ENCODE measurements at regions not wholly inside any gene's neighbourhood (a gene's known extent, or its start where the extent isn't known, plus 50 kb on each side); places are given as distances from the start of the nearest gene placed in this dataset.
A peak's percentile ranks its signal among the peaks of the same experiment; 100 is the strongest.
"Not testable (repeated sequence)": the region's sequence is repeated elsewhere in the genome, so short reads cannot be mapped to it uniquely, and the experiment has no call there.

- no peak for DNase-seq
These were observed 628.0 kb downstream of the TMEM114 start for GRCh38 chr16:7962091-7962879.

DNA sequence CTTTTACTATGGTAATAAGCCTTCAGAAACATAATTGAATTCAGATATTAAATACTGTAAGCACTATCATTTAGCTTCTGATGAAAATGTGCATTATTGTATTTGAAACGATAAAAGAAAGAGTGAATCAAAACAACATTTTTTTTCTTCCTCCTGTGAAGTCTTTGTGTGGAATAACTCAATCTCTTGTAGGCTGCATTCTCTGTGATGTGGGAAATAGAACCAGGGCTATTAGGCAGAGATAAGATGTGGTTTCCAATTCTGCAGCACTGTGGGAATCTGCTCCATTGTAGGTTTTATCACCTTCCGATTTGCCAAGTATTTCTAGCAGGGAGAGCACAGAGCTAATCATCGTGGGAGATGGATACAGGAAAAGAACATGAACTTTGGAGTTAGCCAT, 624.5 kb downstream of the RBFOX1 start:
- no peak for DNase-seq

GRCh38 chr16:7953360-7953759, 620.7 kb downstream of the RBFOX1 start:
- DNase-seq = no peak

GRCh38 chr16:7946142-7946541, 613.5 kb downstream of the RBFOX1 start:
- DNase-seq = no peak

- DNase-seq = peak; percentile 33
These were observed 605.5 kb downstream of the RBFOX1 start for GRCh38 chr16:7938175-7938574.

- DNase-seq = no peak
These were observed 588.7 kb downstream of the RBFOX1 start for GRCh38 chr16:7921345-7921744.

DNA sequence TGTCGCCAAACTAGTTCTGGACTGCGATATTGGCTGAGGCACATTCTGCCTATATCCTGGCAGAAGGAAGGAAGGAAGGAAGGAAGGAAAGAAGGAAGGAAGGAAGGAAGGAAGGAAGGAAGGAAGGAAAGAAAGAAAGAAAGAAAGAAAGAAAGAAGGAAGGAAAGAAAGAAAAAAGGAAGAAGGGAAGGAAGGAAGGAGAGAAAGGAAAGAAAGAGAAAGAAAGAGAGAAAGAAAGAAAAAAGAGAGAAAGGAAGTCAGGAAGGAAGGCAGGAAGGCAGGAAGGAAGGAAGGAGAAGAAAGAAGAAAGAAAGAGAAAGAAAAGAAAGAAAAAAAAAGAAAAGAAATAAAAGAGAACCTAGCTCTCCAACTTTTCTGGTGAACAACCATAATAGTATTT, 587.1 kb downstream of the RBFOX1 start:
- no peak for DNase-seq

- no peak for DNase-seq
These were observed 582.1 kb downstream of the RBFOX1 start for GRCh38 chr16:7914748-7915147.

DNA sequence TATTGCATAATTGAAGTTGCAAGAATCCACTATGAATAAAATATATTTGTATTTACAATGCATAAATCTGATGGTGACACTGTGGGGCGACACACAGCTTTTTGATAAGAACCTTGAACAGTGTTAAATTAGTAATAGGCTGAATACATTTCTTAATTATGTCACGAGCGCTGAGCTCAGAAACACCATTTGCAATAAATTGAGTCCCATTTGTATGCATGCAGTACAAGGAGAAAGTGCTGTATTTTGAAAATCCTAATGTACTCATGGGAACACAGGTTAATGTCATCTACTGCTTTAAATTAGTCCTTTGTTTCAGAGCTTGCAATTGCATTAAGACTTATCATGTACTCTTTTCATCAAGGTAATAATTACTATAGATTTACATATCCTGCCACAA, 579.5 kb downstream of the RBFOX1 start:
- DNase-seq = no peak

GRCh38 chr16:7910116-7910515, 577.5 kb downstream of the RBFOX1 start:
- no peak for DNase-seq

DNA sequence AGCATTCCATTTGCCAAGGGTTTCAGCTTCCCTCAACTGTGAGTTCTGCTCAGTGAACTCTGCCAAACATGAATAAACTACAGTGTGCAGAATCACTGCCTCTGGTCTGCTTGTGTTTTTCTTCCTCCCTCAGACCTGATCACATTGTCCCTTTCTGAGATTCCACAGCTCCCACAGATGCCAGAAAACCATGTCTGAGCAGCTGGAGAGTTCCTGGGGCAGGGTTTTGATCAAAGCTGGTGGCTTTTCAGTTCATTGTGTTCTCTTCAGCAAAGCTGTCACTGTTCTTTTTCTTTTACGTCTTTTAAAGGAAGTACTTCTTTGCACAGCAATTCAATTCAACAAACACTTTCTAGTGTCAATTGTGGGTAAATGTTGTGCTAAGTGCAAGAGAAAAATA, 555.8 kb downstream of the RBFOX1 start:
- DNase-seq = peak; percentile 17

- DNase-seq = no peak
These were observed 554.7 kb downstream of the RBFOX1 start for GRCh38 chr16:7887316-7887715.

- no peak for DNase-seq
These were observed 539.3 kb downstream of the RBFOX1 start for GRCh38 chr16:7871979-7872378.

GRCh38 chr16:7871371-7871770, 538.7 kb downstream of the RBFOX1 start:
- DNase-seq = no peak

GRCh38 chr16:7867831-7868230, 535.2 kb downstream of the RBFOX1 start:
- no peak for DNase-seq

DNA sequence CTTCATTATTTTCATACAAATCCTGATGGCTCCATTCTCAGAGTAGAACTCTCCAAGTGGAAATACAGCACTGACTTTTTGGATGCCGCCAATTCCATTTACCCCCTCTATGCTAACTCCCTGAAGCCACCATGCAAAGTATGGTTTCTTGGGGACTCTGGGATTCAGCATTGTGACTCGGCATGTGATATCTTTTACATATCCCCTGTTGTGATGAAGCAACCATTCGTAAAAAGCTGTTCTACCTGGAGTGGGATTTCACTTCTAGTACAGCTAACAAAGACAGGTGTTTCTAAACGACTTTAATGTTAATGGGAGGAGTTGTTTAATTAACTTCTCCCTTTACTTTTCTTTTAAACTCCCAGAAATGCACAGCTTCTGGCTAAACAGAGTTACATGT, 533.5 kb downstream of the RBFOX1 start:
- no peak for DNase-seq

GRCh38 chr16:7865393-7865792, 532.7 kb downstream of the RBFOX1 start:
- not testable (repeated sequence) for DNase-seq

GRCh38 chr16:7861891-7862582, 529.4 kb downstream of the RBFOX1 start:
- DNase-seq = no peak

DNA sequence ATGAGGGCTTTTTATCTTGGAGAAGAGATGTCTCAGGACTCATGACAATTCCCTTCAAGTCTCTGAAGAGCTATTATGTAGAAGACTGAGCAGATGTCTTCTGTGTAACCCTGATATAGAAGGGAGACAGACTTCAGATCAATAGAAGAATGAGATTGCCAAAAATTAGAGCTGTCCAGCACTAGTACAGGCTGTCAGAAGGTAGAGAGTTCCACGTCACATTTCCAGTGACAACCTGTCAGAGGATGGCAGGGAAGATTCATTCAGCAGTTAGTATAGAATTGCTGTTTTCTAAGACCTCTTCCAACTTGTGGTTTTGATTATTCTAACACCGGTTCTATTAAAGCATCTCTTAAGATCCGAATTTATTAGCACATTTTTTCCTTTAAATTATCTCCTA, 520.6 kb downstream of the RBFOX1 start:
- no peak for DNase-seq

DNA sequence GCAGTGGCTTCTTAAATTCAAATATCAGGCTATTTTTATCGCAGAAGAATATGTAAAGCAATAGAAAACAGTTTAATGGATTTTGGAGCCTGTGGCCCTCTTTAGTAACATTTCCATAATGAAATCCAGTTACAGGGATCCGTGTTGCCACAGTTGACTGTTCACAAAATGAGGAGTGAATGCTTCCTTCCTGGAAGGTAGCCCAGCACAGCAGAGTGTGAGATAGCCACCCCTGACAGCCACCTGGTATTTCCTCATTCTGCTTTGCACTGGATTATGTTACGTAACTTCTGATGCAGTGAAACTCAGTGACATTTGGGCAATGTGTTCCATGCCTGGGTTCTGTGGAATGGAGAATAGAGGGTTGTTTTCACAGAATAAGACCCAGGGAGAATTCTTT, 517.2 kb downstream of the RBFOX1 start:
- no peak for DNase-seq

DNA sequence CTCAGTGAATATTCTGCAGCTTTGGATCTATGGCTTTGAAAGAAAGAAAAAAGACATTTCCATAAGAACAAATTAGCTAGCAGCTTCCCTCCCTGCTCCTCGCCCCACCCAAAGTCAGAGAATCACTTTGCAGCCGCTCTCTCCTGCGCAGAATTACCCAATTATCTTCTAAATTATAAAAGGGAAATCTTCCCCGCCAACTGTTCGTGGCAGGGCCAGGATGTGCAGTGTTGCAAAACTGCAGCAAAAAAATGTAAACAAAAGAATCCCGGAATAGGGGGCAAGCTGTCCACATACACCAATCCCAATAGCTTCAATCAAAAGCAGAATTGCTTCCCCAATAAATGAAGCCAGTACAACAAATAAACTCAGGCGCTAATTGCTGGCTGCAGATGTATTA, 510.6 kb downstream of the RBFOX1 start:
- DNase-seq = no peak

DNA sequence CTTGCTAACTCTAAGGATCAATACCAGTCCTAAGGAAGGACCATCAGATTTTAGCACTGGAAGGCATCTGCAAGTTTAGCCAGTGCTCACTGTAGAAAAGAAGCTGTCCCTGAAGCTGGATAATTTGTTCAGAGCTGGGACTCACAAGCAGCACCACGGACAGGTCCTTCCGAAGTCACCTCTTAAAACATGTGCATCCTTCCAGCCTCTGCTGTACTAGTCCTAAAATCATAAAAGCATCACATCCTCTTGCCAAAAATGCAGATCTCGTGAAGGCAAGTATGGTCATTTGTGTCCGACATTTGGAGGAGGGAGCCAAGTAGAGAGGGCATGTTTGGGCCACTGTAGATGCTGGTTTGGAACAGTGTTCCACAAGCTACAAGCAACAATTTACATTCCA, 506.9 kb downstream of the RBFOX1 start:
- peak; percentile 27 for DNase-seq

DNA sequence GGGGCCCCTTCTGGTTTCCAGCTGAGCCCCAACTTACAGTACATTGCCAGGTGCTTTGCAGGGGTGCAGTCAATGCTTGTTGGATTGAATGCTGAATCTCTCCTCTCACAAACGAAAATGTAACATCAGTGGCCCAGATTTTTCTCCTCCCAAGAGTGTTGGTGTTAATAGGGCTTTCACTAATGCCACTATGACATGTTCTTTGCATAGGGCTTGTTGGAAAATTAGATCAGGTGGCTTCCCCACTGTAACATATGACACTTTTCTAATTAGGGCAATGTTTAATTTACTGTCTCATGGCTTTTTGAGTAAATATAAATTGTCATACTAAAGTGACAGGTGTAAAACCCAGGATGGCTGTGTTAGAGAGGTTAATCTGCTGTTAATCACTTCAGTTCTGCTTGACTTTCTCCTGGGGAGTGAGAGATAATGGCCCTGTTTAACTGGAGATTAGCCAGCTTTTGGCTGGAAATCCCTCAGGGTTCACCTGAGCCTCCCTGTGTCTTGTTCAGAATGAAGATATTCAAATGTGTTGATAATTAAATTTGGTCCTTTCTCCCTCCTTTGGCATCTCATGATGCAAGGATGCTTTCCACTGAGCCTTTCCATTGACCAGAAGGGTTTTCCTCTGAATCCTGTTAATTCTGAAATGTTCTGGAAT, 502.3 kb downstream of the RBFOX1 start:
- DNase-seq = no peak

All from renal pelvis (tissue), 1 donor.